Naive thymus-derived CD4-positive, alpha-beta T cell (primary cell): ENCODE measurements at regions not wholly inside any gene's neighbourhood (a gene's known extent, or its start where the extent isn't known, plus 50 kb on each side); places are given as distances from the start of the nearest gene placed in this dataset.

Experiments used
- ATAC-seq: fragments of 150-1000 bp; cut with Tn5 transposase; 2 replicates; pipeline ENCODE4 v1.10.0; 2021; ENCODE audit warnings: mild to moderate bottlenecking, moderate library complexity
- CTCF ChIA-PET: fragments of 350-600 bp; sonication (Branson Sonifier 250); formaldehyde crosslinking; loops from one replicate; lab custom pipeline; 2021; ENCODE audit warnings: antibody characterized with exemption; lab: Charles Lee
- POLR2A ChIA-PET: fragments of 350-600 bp; sonication (Branson Sonifier 250); formaldehyde crosslinking; loops from one replicate; lab custom pipeline; 2021; ENCODE audit warnings: antibody characterized with exemption, inconsistent platforms; lab: Charles Lee
- DNase-seq, 9 donors: peaks; one replicate each; pipeline versions ENCODE4 v3.0.0 to v3.0.0-alpha.2; 2020 to 2022; ENCODE audit warnings: mixed read lengths in 1 of 9
- H3K27ac ChIP-seq: one replicate; pipeline ENCODE4 v1.7.0; 2013; ENCODE audit warnings: mild to moderate bottlenecking, low read depth, low read length, moderate library complexity
- H3K27me3 ChIP-seq, 2 donors: one replicate each; pipeline ENCODE4 v1.7.0; 2013; ENCODE audit warnings: low read length in 2 of 2, mild to moderate bottlenecking in 2 of 2, moderate library complexity in 2 of 2; ENCODE audit not compliant: control insufficient read depth in 2 of 2, insufficient read depth in 2 of 2
- H3K36me3 ChIP-seq, 3 experiments: 1 replicate in 2 of 3; 2 replicates in 1 of 3; pipeline ENCODE4 v1.7.0; 2013; ENCODE audit warnings: low read length in 3 of 3, mild to moderate bottlenecking in 3 of 3, moderate library complexity in 1 of 3; ENCODE audit not compliant: insufficient read depth in 3 of 3, control insufficient read depth in 2 of 3
- H3K4me1 ChIP-seq, 2 donors: one replicate each; pipeline ENCODE4 v1.7.0; 2013; ENCODE audit warnings: low read length in 2 of 2, mild to moderate bottlenecking in 2 of 2, moderate library complexity in 1 of 2; ENCODE audit not compliant: control insufficient read depth in 2 of 2, insufficient read depth in 2 of 2
- H3K4me3 ChIP-seq: 2 replicates; pipeline ENCODE4 v1.7.0; 2013; ENCODE audit warnings: mild to moderate bottlenecking, low read length
- H3K9me3 ChIP-seq, 3 experiments: 1 replicate in 2 of 3; 2 replicates in 1 of 3; pipeline ENCODE4 v1.7.0; 2013; ENCODE audit warnings: low read length in 3 of 3; ENCODE audit not compliant: control insufficient read depth in 2 of 3
- H3K27ac Mint-ChIP-seq, 9 donors: one replicate each; pipeline ENCODE4 v1.8.0; 2020 to 2022; ENCODE audit warnings: mixed read lengths in 9 of 9, mild to moderate bottlenecking in 8 of 9, moderate library complexity in 5 of 9, inconsistent platforms in 2 of 9
- H3K27me3 Mint-ChIP-seq, 5 donors: one replicate each; pipeline ENCODE4 v1.8.0; 2021 to 2022; ENCODE audit warnings: mixed read lengths in 5 of 5, mild to moderate bottlenecking in 1 of 5
- H3K36me3 Mint-ChIP-seq, 5 donors: one replicate each; pipeline ENCODE4 v1.8.0; 2020 to 2022; ENCODE audit warnings: mixed read lengths in 5 of 5, mild to moderate bottlenecking in 3 of 5, inconsistent platforms in 1 of 5
- H3K4me1 Mint-ChIP-seq, 7 donors: one replicate each; pipeline ENCODE4 v1.8.0; 2020 to 2022; ENCODE audit warnings: mixed read lengths in 7 of 7, mild to moderate bottlenecking in 3 of 7, inconsistent platforms in 1 of 7
- H3K4me3 Mint-ChIP-seq, 10 donors: one replicate each; pipeline ENCODE4 v1.8.0; 2020 to 2022; ENCODE audit warnings: mild to moderate bottlenecking in 10 of 10, mixed read lengths in 10 of 10, moderate library complexity in 6 of 10, inconsistent platforms in 2 of 10
- H3K9me3 Mint-ChIP-seq, 11 donors: one replicate each; pipeline ENCODE4 v1.8.0; 2020 to 2022; ENCODE audit warnings: mixed read lengths in 11 of 11, mild to moderate bottlenecking in 4 of 11, inconsistent platforms in 1 of 11, moderate library complexity in 1 of 11
- intact Hi-C, 2 donors: fragments of 100-400 bp; cut with micrococcal nuclease; formaldehyde crosslinking; loops; one replicate each; pipeline ENCODE4 v1.15.1; 2023

- H3K9me3 Mint-ChIP-seq, result peaks cover 25 to 93% (median 50%) of the 10 kb centered on the region in 11 donors
- no peak for ATAC-seq
- no peak for DNase-seq
These were observed 1536.6 kb downstream of the UQCRFS1 start for GRCh38 chr19:27676334-27676733.

DNA sequence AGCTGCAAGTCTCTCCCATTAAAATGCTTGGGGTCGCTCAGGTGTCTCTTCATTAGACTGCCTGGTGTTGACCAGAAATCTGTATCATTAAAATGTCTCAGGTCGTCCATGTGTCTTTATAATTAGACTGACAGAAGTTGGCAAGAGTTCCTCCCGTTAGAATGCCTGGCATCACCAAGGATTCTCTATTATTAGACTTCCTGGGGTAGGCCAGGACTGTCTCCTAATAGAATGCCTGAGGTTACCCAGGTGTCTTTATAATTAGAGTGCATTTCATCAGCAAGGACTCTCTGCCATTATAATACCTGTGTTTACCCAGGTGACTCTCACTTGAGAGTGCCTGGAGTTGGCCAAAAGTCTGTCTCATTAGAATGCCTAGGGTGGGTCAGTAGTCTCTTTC lies 1537.2 kb downstream of the UQCRFS1 start:
- no peak overlapping the region for H3K27ac Mint-ChIP-seq
- H3K9me3 Mint-ChIP-seq, result peaks cover 25 to 99% (median 55%) of the 10 kb centered on the region in 11 donors
- H3K4me1 Mint-ChIP-seq, result no peaks in the 10 kb centered on the region
- no peaks in the 10 kb centered on the region for H3K4me1 ChIP-seq
- ChIA-PET POLR2A (no interaction called here), CTCF (no interaction called here)
- peaks cover 0 to 40% (median 0%) of the 10 kb centered on the region in 3 experiments for H3K9me3 ChIP-seq
- H3K36me3 ChIP-seq, result no peaks in the 10 kb centered on the region
- H3K4me3 Mint-ChIP-seq, result no peak overlapping the region
- no peak overlapping the region for H3K27ac ChIP-seq
- ATAC-seq (no peak), DNase-seq (no peak)
- H3K27me3 ChIP-seq, result no peaks in the 10 kb centered on the region
- intact Hi-C loops, result no loop called here
- H3K4me3 ChIP-seq, result no peak overlapping the region
- H3K27me3 Mint-ChIP-seq, result no peaks in the 10 kb centered on the region
- H3K36me3 Mint-ChIP-seq, result peaks cover 0 to 17% (median 0%) of the 10 kb centered on the region in 5 donors

More at GRCh38 chr19:27676334-27676733, 1536.6 kb downstream of the UQCRFS1 start:
- Mint-ChIP-seq H3K4me1 (no peaks in the 10 kb centered on the region), H3K27me3 (no peaks in the 10 kb centered on the region), H3K4me3 (no peak overlapping the region), H3K36me3 (peaks cover 0 to 17% (median 0%) of the 10 kb centered on the region in 5 donors), H3K27ac (no peak overlapping the region)
- H3K9me3 ChIP-seq, result peaks cover 0 to 36% (median 0%) of the 10 kb centered on the region in 3 experiments
- no peaks in the 10 kb centered on the region for H3K4me1 ChIP-seq
- H3K36me3 ChIP-seq, result no peaks in the 10 kb centered on the region
- H3K27ac ChIP-seq, result no peak overlapping the region
- CTCF ChIA-PET, result no interaction called here
- no peak overlapping the region for H3K4me3 ChIP-seq
- intact Hi-C loops, result no loop called here
- POLR2A ChIA-PET, result no interaction called here
- no peaks in the 10 kb centered on the region for H3K27me3 ChIP-seq

DNA sequence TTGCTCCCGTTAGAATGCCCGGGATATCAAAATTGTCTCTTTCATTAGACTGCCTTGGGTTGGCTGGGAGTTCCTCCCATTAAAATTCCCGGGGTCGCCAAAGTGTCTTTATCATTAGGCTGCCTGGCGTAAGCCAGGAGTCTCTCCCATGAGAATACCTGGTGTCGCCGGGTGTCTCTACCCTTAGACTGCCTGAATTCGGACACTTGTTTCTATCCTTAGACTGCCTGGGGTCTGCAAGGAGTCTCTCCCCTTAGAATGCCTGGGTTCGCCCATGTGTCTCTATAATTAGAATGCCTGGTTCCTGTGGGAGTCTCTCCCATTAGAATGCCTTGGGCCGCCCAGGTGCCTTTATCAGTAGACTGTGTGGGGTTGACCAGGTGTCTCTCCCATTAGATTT lies 1538.2 kb downstream of the UQCRFS1 start:
- Histone ChIP-seq H3K27me3 (no peaks in the 10 kb centered on the region), H3K4me3 (no peak overlapping the region), H3K4me1 (no peaks in the 10 kb centered on the region), H3K9me3 (peaks cover 0 to 40% (median 0%) of the 10 kb centered on the region in 3 experiments), H3K27ac (no peak overlapping the region), H3K36me3 (no peaks in the 10 kb centered on the region)
- Mint-ChIP-seq H3K4me3 (no peak overlapping the region), H3K36me3 (peaks cover 0 to 17% (median 0%) of the 10 kb centered on the region in 5 donors), H3K4me1 (no peaks in the 10 kb centered on the region), H3K27ac (no peak overlapping the region), H3K27me3 (no peaks in the 10 kb centered on the region), H3K9me3 (peaks cover 25 to 99% (median 59%) of the 10 kb centered on the region in 11 donors)
- CTCF ChIA-PET, result no interaction called here
- POLR2A ChIA-PET, result no interaction called here
- DNase-seq (no peak), ATAC-seq (no peak)
- intact Hi-C loops, result no loop called here

DNA sequence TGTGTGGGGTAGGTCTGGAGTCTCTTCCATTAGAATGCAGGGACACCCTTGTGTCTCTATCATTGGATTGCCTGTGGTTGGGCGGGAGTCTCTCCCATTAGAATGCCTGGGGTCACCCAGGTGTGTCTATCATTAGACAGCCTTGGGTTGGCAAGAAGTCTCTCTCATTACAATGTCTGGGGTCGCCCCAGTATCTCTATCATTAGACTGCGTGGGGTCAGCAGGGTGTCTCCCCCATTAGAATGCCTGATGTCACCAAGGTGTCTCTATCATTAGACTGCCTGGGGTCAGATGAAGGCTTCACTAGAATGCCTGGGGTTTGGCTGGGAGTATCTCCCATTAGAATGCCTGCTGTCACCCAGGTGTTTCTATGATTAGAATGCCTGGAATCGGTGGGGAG lies 1539.0 kb downstream of the UQCRFS1 start:
- H3K4me1 Mint-ChIP-seq, result no peaks in the 10 kb centered on the region
- peaks cover 0 to 17% (median 0%) of the 10 kb centered on the region in 5 donors for H3K36me3 Mint-ChIP-seq
- no peaks in the 10 kb centered on the region for H3K27me3 ChIP-seq
- no peaks in the 10 kb centered on the region for H3K36me3 ChIP-seq
- no peak overlapping the region for H3K4me3 ChIP-seq
- intact Hi-C loops, result no loop called here
- H3K9me3 ChIP-seq, result peaks cover 0 to 40% (median 0%) of the 10 kb centered on the region in 3 experiments
- H3K27me3 Mint-ChIP-seq, result no peaks in the 10 kb centered on the region
- no peak for ATAC-seq
- POLR2A ChIA-PET, result no interaction called here
- no peak for DNase-seq
- H3K27ac ChIP-seq, result no peak overlapping the region
- peaks cover 25 to 94% (median 54%) of the 10 kb centered on the region in 11 donors for H3K9me3 Mint-ChIP-seq
- CTCF ChIA-PET, result no interaction called here
- H3K4me1 ChIP-seq, result no peaks in the 10 kb centered on the region
- no peak overlapping the region for H3K4me3 Mint-ChIP-seq
- H3K27ac Mint-ChIP-seq, result no peak overlapping the region

DNA sequence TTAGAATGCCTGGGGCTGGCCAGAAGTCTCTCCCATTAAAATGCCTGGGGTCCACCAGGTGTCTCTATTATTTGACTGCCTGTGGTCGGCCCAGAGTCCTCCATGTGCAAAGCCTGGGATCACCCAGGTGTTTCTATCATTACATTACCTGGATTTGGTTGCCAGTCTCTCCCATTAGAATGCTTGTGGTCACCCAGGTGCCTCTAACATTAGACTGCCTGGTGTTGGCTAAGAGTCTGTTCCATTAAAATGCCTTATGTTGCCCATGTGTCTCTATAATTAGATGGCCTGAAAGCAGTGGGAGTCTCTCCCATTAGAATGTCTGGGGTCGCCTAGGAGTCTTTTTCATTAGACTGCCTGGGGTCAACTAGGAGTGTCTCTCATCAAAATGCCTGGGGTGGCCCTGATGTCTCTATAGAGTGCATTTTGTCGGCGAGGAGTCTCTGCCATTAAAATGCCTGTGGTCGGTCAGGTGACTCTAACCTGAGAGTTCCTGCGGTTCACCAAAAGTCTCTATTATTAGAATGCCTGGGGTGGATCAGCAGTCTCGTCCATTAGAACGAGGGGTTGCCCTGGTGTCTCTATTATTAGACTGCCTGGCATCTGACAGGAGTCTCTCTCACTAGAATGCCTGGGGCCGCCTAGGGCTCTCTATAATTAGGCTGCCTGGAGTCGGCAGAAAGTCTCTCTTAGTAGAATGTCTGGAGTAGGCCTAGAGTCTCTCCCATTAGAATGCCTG lies 1540.5 kb downstream of the UQCRFS1 start:
- H3K9me3 Mint-ChIP-seq, result peaks cover 12 to 79% (median 46%) of the 10 kb centered on the region in 11 donors
- Histone ChIP-seq H3K27me3 (no peaks in the 10 kb centered on the region), H3K27ac (no peak overlapping the region), H3K36me3 (no peaks in the 10 kb centered on the region), H3K4me1 (no peaks in the 10 kb centered on the region), H3K4me3 (no peak overlapping the region), H3K9me3 (peaks cover 0 to 32% (median 0%) of the 10 kb centered on the region in 3 experiments)
- peaks cover 0 to 12% (median 0%) of the 10 kb centered on the region in 5 donors for H3K36me3 Mint-ChIP-seq
- H3K27ac Mint-ChIP-seq, result no peak overlapping the region
- DNase-seq (no peak), ATAC-seq (no peak)
- no peak overlapping the region for H3K4me3 Mint-ChIP-seq
- intact Hi-C loops, result no loop called here
- ChIA-PET POLR2A (no interaction called here), CTCF (no interaction called here)
- no peaks in the 10 kb centered on the region for H3K27me3 Mint-ChIP-seq
- no peaks in the 10 kb centered on the region for H3K4me1 Mint-ChIP-seq

DNA sequence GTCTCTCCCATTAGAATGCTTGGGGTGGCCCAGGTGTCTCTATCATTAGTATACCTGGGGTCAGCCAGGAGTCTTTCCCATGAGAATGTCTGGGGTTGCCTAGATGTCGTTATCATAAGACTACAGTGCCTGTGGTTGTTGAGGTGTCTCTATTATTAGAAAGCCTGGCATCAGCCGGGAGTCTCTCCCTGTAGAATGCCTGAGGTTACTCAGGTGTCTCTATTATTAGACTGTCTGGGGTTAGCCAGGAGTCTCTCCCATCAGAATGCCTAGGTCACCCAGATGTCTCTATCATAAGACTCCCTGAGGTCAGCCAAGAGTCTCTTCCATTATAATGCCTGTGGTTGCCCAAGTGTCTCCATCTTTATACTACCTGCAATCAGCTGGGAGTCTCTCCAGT lies 1541.1 kb downstream of the UQCRFS1 start:
- H3K36me3 ChIP-seq, result no peaks in the 10 kb centered on the region
- no peak overlapping the region for H3K4me3 ChIP-seq
- H3K9me3 ChIP-seq, result peaks cover 0 to 31% (median 0%) of the 10 kb centered on the region in 3 experiments
- POLR2A ChIA-PET, result no interaction called here
- CTCF ChIA-PET, result no interaction called here
- Mint-ChIP-seq H3K9me3 (peaks cover 10 to 76% (median 40%) of the 10 kb centered on the region in 11 donors), H3K4me1 (no peaks in the 10 kb centered on the region), H3K36me3 (peaks cover 0 to 10% (median 0%) of the 10 kb centered on the region in 5 donors), H3K4me3 (no peak overlapping the region), H3K27ac (no peak overlapping the region), H3K27me3 (no peaks in the 10 kb centered on the region)
- ATAC-seq, result no peak
- no peaks in the 10 kb centered on the region for H3K4me1 ChIP-seq
- H3K27me3 ChIP-seq, result no peaks in the 10 kb centered on the region
- intact Hi-C loops, result no loop called here
- DNase-seq, result no peak
- H3K27ac ChIP-seq, result no peak overlapping the region

DNA sequence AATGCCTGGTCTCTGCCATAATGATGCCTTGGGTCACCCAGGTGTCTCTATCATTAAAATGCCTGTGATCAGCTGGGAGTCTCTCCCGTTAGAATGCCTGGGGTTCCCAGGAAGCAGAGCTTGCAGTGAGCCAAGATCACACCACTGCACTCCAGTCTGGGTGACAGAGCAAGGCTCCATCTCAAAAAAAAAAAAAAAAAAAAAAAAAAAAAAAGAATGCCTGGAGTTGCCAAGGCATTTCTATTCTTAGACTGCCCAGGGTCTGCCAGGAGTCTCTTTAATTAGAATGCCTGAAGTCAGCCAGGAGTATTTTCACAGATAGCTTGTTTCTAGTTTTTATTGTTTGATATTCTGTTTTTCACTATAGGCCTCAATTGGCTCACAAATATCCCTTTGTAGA lies 1552.5 kb downstream of the UQCRFS1 start:
- no peaks in the 10 kb centered on the region for H3K4me1 ChIP-seq
- Mint-ChIP-seq H3K27ac (no peak overlapping the region), H3K36me3 (peaks cover 0 to 14% (median 0%) of the 10 kb centered on the region in 5 donors), H3K4me1 (no peaks in the 10 kb centered on the region), H3K4me3 (no peak overlapping the region), H3K9me3 (peaks cover 19 to 85% (median 31%) of the 10 kb centered on the region in 11 donors), H3K27me3 (no peaks in the 10 kb centered on the region)
- no peak for DNase-seq
- ATAC-seq, result no peak
- intact Hi-C loops, result no loop called here
- no peak overlapping the region for H3K27ac ChIP-seq
- H3K36me3 ChIP-seq, result no peaks in the 10 kb centered on the region
- ChIA-PET POLR2A (no interaction called here), CTCF (no interaction called here)
- H3K27me3 ChIP-seq, result no peaks in the 10 kb centered on the region
- H3K9me3 ChIP-seq, result peaks cover 0 to 47% (median 0%) of the 10 kb centered on the region in 3 experiments
- H3K4me3 ChIP-seq, result no peak overlapping the region
